ENCODE measurements at regions not wholly inside any gene's neighbourhood (a gene's known extent, or its start where the extent isn't known, plus 50 kb on each side); places are given as distances from the start of the nearest gene placed in this dataset.

GRCh38 chr4:138092060-138092459 lies 150.1 kb downstream of the SLC7A11 start:
- no peak for DNase-seq (ENCODE audit: extremely low read depth, low read depth)
- no peak overlapping the region for H3K4me3 ChIP-seq (replicated peaks; ENCODE audit: low read depth, low read length)
- no peak for TF ChIP-seq CTCF (IDR thresholded peaks at IDR 0.05; ENCODE audit: low read depth, low read length, missing control alignments)

GRCh38 chr4:138090918-138091676 lies 151.1 kb downstream of the SLC7A11 start:
- no peak overlapping the region for H3K4me3 ChIP-seq (replicated peaks; ENCODE audit: low read depth, low read length)
- TF ChIP-seq CTCF (IDR thresholded peaks at IDR 0.05; ENCODE audit: low read depth, low read length, missing control alignments): no peak
- DNase-seq (ENCODE audit: extremely low read depth, low read depth): no peak

GRCh38 chr4:138090150-138090917 lies 151.8 kb downstream of the SLC7A11 start:
- peak; percentile 85 for DNase-seq (ENCODE audit: extremely low read depth, low read depth)
- peak; percentile 56 for TF ChIP-seq CTCF (IDR thresholded peaks at IDR 0.05; ENCODE audit: low read depth, low read length, missing control alignments)
- H3K4me3 ChIP-seq (replicated peaks; ENCODE audit: low read depth, low read length): no peak overlapping the region

GRCh38 chr4:138088449-138089208 lies 153.5 kb downstream of the SLC7A11 start:
- no peak overlapping the region for H3K4me3 ChIP-seq (replicated peaks; ENCODE audit: low read depth, low read length)
- TF ChIP-seq CTCF (IDR thresholded peaks at IDR 0.05; ENCODE audit: low read depth, low read length, missing control alignments): no peak

GRCh38 chr4:138087066-138087719 lies 155.0 kb downstream of the SLC7A11 start:
- no peak for DNase-seq (ENCODE audit: extremely low read depth, low read depth)
- no peak overlapping the region for H3K4me3 ChIP-seq (replicated peaks; ENCODE audit: low read depth, low read length)
- no peak for TF ChIP-seq CTCF (IDR thresholded peaks at IDR 0.05; ENCODE audit: low read depth, low read length, missing control alignments)

More at GRCh38 chr4:138088449-138089208, 153.5 kb downstream of the SLC7A11 start:
- no peak for DNase-seq (ENCODE audit: extremely low read depth, low read depth)

- H3K4me3 ChIP-seq (replicated peaks; ENCODE audit: low read depth, low read length): no peak overlapping the region
- DNase-seq (ENCODE audit: extremely low read depth, low read depth): no peak
- no peak for TF ChIP-seq CTCF (IDR thresholded peaks at IDR 0.05; ENCODE audit: low read depth, low read length, missing control alignments)
Observed at GRCh38 chr4:138086611-138087041, 155.5 kb downstream of the SLC7A11 start.
